ENCODE measurements at regions not wholly inside any gene's neighbourhood (a gene's known extent, or its start where the extent isn't known, plus 50 kb on each side); places are given as distances from the start of the nearest gene placed in this dataset.

DNA sequence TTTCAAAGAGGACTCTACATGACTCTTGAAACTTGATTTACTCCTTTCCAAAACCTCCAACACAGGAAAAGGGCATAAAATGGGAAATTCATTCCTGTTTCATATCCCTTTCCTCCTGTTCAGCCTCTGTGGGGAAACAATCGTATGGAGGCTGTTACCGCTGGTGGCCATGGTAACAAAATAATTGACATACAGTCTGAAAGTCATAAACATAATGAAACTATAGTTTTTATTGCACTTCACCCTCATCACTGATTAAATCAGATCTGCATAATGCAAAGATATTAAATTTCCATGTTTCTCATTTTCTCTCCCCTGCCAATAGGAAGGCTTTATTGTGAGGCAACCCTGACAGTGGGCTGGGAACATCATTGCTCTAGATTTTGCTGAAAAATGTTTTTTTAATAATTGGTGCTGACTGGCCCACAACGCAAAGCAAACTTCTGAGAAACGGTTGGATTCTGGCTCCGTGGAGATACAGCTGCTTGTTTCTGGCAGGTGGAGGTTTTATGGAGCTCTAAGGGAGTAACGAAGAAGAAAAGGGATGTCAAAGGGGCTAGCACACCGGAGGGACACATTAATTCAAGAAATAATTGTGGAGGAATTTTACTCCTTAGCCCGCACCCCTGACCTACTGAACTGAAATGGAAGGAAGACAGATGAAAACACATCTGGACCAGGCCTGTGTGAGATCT lies 154.2 kb upstream of the SHISA6 start:
- intact Hi-C loops (cut with DNase I), result no loop called here
- DNase-seq, result no peak
- no peak for ATAC-seq

- ATAC-seq (no peak), DNase-seq (no peak)
- intact Hi-C loops (cut with DNase I), result no loop called here
Measured at GRCh38 chr17:11082559-11082958, 158.5 kb upstream of the SHISA6 start.

DNA sequence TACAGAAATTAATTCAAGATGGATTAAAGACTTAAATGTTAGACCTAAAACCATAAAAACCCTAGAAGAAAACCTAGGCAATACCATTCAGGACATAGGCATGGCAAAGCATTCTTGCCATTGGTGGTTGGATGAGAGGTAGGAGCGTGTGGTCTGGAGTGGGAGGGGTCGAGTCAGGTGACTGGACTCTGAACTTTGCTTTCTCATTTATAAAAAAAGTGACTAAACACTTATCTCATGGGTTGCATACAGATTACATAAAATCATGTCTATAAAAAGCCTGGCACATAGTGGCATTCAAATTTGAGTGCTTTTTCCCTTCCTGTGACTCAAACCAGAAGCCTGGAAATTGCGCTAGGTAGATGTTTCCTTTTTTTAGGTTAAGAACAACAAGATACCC lies 159.7 kb upstream of the SHISA6 start:
- ATAC-seq (no peak), DNase-seq (no peak)
- intact Hi-C loops (cut with DNase I), result no loop called here

DNA sequence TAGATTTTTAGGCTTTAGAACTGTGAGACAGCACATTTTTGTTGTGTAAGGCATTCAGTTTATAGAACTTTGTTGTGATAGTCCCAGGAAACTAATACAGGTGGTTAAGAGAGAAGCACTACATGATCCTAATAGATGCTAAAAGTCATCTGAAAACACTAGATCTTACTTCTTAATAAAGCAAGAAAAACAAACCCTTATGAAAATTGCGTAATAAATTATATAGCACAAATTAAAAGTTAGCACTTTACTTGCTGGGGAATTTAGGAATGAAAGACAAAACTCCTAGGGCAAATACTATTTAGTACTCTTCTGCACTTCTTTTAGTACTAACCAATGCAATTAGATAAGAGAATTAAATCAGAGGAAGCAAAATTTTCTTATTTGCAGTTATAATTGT lies 163.3 kb upstream of the SHISA6 start:
- no peak for ATAC-seq
- intact Hi-C loops (cut with DNase I), result no loop called here
- DNase-seq, result no peak

DNA sequence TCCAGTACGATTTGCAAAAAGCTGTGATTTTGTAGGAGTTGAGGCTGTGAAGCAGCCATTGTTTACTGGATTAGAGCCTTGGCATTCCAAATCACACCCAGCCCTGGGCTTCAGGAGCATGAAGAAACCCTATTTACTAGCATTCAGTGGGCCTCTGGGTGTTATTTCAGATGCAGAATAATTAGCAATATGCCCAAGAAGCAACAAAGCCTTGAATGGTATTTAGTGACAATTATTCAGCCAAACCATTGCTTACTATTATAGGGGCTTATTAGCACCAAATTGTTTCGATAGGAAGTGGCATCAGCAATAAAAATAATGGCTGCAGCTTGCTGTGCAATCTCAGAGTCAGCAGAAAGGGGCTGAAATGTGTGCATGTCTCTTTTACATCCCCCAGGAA lies 166.6 kb upstream of the SHISA6 start:
- DNase-seq (no peak), ATAC-seq (no peak)
- intact Hi-C loops (cut with DNase I), result no loop called here

DNA sequence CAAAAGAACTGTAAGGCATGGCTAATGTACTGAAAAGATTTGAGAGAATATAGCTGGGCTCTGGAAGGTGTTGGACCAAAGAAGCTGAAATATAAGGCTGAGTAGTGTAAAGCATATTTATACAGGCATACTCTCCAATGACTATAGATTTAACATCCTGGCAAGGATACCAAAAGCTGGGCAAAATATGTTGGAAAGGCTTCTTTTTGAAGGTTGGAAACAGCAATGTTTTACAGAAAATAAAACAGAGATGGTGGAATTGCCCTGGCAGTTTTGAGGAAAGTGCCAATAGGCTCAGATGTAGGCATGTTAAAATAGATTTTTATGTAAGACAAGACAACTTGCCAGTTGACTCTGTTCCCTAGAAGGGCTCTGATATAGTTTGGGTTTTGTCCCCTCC lies 184.1 kb upstream of the SHISA6 start:
- intact Hi-C loops (cut with DNase I), result no loop called here
- DNase-seq (no peak), ATAC-seq (no peak)

- intact Hi-C loops (cut with DNase I), result no loop called here
- no peak for ATAC-seq
- DNase-seq, result no peak
Measured at GRCh38 chr17:11053846-11054245, 187.2 kb upstream of the SHISA6 start.

DNA sequence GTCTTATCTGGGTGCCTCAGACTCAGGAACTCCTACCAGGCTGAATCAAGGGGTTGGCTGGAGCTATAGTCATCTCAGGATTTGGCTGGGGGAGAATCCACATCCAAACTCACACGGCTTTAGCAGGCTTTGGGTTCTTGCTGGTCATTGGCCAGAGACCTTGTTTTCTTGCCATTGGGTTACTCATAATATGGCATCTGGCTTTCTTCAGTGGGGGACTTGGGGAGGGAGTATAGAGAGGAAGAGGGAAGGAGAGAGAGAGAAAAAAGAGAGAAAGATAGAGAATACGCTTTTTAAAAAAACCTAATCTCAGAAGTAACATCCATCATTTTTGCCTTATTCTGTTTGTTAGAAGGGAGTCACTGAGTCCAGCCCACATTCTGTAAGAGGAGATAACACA lies 191.5 kb upstream of the SHISA6 start:
- intact Hi-C loops (cut with DNase I), result no loop called here
- ATAC-seq (no peak), DNase-seq (no peak)

DNA sequence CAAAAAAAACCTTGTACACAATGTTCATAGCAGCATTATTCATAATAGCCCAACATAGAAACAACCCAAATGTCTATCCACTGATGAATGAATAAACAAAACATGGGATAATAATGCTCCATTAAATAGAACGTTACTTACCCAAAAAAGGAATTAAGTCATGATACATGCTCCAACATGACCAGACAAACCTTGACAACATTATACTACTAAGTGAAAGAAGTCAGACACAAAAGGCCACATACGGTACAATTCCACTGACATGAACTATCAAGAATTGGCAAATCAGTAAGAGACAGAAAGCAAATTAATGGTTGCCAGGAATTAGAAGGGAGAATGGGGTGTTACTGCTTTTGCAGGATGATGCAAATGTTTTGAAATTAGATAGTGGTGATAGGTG lies 193.8 kb upstream of the SHISA6 start:
- intact Hi-C loops (cut with DNase I), result no loop called here
- ATAC-seq (no peak), DNase-seq (no peak)

GRCh38 chr17:11039342-11039741 lies 201.5 kb upstream of the PIRT start:
- ATAC-seq (no peak), DNase-seq (no peak)
- intact Hi-C loops (cut with DNase I), result no loop called here

DNA sequence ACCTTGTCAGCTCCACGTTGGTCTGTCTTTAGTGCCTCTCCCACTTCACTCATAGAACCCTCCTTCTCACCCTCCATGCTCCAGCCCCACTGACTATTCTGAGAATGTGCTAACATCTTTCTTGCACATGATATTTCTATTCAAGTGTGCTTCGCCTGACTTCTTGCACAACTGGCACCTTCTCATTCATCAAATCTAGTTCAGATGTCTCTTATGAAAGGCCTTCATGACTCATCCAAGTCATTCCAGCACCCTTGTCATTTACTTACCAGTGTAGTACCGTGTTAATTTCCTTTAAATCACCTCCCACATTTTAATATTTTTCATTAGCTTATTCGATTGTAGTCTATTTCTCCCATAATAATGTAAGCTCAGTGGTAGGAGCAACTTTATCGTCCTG lies 197.8 kb upstream of the PIRT start:
- intact Hi-C loops (cut with DNase I), result no loop called here
- ATAC-seq, result no peak
- no peak for DNase-seq

- ATAC-seq (no peak), DNase-seq (no peak)
- intact Hi-C loops (cut with DNase I), result no loop called here
Measured at GRCh38 chr17:11031787-11032186, 193.9 kb upstream of the PIRT start.

DNA sequence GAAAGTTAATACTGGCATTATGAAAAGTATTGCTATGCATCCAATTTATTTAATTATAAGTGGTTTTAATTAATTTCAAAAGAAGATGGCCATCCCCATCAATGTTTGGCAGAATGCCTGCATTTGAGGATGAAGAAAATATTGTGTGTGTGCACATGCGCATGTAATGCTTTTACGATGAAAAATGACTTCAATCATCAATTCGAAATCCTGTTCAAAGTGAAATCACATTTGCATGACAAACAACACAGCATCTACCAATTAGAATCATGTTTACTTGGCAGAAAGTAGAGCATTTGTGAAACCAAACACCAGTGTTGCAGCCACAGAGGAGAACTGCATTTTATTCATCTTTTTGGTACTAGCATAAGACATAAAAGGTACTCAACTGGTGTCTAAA lies 191.9 kb upstream of the PIRT start:
- ATAC-seq, result no peak
- DNase-seq, result no peak
- intact Hi-C loops (cut with DNase I), result no loop called here

GRCh38 chr17:11028349-11028748 lies 190.5 kb upstream of the PIRT start:
- intact Hi-C loops (cut with DNase I), result no loop called here
- ATAC-seq (no peak), DNase-seq (no peak)

DNA sequence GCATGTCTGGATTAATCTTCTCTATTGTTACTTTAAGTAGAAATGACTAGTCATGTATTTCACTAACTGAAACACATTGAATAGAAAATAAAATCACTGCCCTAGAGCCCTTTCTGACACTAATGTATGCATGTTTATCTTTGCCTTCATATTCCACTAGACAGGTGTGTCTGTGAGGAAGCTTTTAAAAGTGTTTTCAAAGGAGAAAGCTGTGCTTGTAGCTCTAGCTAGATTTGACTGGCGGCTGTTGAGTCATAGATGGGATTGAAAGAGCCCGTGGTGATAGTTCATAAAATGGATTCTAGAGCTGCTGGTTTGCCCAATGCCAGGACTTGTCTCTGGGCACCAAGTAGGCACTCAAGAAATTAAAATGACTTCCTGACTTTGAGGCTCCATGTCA lies 189.0 kb upstream of the PIRT start:
- intact Hi-C loops (cut with DNase I), result no loop called here
- ATAC-seq (no peak), DNase-seq (no peak)

GRCh38 chr17:11023639-11024479 lies 186.0 kb upstream of the PIRT start:
- intact Hi-C loops (cut with DNase I), result no loop called here
- DNase-seq (no peak), ATAC-seq (no peak)

DNA sequence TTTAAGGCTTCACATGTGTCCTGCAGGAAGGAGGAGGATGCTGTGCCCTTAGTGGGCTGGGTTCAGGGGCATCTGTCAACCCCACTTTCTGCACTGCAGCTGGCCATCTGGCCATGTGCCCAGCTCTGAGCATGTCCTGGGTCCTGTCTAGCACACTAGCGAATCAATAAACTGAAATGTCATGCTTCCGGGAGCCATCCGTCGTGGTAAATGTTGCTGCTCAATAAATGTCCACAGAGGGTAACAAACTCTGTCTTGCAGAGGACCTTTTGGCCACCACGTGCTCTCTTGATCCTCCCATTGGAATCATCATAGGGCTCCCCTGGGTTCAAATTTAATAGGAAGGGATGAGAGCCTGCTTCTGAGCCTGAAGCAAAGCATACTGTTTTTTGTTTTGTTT lies 168.6 kb upstream of the PIRT start:
- DNase-seq (no peak), ATAC-seq (no peak)
- intact Hi-C loops (cut with DNase I), result no loop called here

DNA sequence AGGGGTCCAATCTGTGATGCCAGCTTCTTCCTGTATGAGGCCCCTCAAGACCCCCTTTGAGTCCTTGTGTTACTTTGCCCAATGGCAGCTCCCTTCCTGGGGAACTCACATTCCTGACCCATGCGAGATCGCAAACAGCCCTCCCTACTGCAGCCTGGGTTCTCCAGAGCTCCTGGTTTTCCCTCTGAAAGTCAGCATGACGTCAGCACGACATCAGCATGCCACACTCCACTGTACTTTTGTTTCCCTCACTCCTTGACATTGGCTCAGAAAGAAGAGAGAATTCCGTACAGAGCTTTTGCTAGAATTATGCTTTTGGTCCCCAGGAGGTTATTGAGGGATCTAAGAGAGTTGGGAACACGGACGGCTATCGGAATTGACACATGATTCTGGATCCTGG lies 168.1 kb upstream of the PIRT start:
- no peak for ATAC-seq
- intact Hi-C loops (cut with DNase I), result no loop called here
- no peak for DNase-seq

- intact Hi-C loops (cut with DNase I), result no loop called here
- ATAC-seq, result no peak
- no peak for DNase-seq
Measured at GRCh38 chr17:11002417-11002816, 164.5 kb upstream of the PIRT start.

DNA sequence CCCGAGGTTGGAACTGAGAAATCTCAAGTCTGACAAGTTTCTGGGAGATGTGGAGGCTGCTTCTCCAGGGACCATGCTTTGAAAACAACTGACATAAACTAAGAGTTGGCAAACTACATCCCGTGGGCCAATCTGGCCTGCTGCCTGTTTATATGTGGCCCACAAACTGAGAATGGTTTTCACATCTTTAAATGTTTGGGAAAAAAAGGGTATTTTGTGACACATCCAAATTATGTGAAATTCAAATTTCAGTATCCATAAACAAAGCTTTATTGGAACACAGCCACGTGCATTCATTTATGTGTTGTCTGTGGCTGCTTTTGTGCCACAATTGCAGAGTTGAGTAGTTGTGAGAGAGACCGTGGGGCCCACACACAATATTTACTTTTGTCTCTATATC lies 163.8 kb upstream of the PIRT start:
- DNase-seq, result no peak
- no peak for ATAC-seq
- intact Hi-C loops (cut with DNase I), result no loop called here

DNA sequence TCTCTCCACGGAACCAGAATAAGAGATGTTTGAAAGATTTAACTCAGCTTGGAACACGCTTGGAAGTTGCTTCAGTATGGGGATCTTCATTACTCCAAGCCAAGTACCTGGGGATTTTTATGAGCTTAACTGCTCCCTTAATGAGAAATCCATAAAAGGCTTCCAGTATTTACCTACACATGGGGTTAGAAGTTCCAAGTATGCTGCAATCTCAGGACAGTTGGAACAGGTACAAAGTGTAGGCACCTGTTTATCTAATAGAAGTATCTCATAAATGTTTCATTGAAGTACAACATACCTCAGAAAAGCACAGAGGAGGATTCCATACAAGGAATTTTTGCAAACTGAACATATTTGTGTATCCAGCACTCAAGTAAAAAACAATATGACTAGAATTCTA lies 161.6 kb upstream of the PIRT start:
- intact Hi-C loops (cut with DNase I), result no loop called here
- ATAC-seq (no peak), DNase-seq (no peak)
